ENCODE measurements at regions not wholly inside any gene's neighbourhood (a gene's known extent, or its start where the extent isn't known, plus 50 kb on each side); places are given as distances from the start of the nearest gene placed in this dataset.

- peak overlapping the region in 1 of 12 donors; percentile 9 for H3K27ac ChIP-seq
- intact Hi-C loops (cut with DNase I): no loop called here
- DNase-seq (no peak), ATAC-seq (no peak)
- TF ChIP-seq POLR2A (IDR thresholded peaks at IDR 0.05) (no peak), CTCF (IDR thresholded peaks at IDR 0.05) (no peak)
- H3K36me3 ChIP-seq: no peaks in the 10 kb centered on the region
- no peaks in the 10 kb centered on the region for H3K27me3 ChIP-seq
- peaks cover 0 to 14% (median 0%) of the 10 kb centered on the region in 12 donors for H3K4me1 ChIP-seq
- no peaks in the 10 kb centered on the region for H3K9me3 ChIP-seq
- WGBS, 4 donors: 91 to 94% (median 92%) methylated on average over 4 of the region's 4 CpGs
- H3K4me3 ChIP-seq: no peak overlapping the region
These were observed 130.8 kb upstream of the NT5C1B start for GRCh38 chr2:18719978-18720775.

- no peaks in the 10 kb centered on the region for H3K36me3 ChIP-seq
- TF ChIP-seq POLR2A (IDR thresholded peaks at IDR 0.05) (no peak), CTCF (IDR thresholded peaks at IDR 0.05) (no peak)
- intact Hi-C loops (cut with DNase I): no loop called here
- H3K27ac ChIP-seq: no peak overlapping the region
- no peak overlapping the region for H3K4me3 ChIP-seq
- H3K4me1 ChIP-seq: peaks cover 0 to 14% (median 0%) of the 10 kb centered on the region in 12 donors
- DNase-seq (no peak), ATAC-seq (no peak)
- H3K27me3 ChIP-seq: no peaks in the 10 kb centered on the region
- WGBS, 4 donors: 3 to 36% (median 36%) methylated on average over 1 of the region's 1 CpG
- H3K9me3 ChIP-seq: peaks cover 0 to 6% (median 2%) of the 10 kb centered on the region in 12 donors
These were observed 118.9 kb upstream of the NT5C1B start for GRCh38 chr2:18708203-18708715.

- TF ChIP-seq POLR2A (IDR thresholded peaks at IDR 0.05) (no peak), CTCF (IDR thresholded peaks at IDR 0.05) (no peak)
- Histone ChIP-seq H3K9me3 (no peaks in the 10 kb centered on the region), H3K4me3 (no peak overlapping the region), H3K27me3 (no peaks in the 10 kb centered on the region), H3K36me3 (no peaks in the 10 kb centered on the region), H3K4me1 (peaks cover 0 to 23% (median 0%) of the 10 kb centered on the region in 12 donors), H3K27ac (no peak overlapping the region)
- WGBS, 4 donors: 95 to 98% (median 97%) methylated on average over 2 of the region's 2 CpGs
- DNase-seq (no peak), ATAC-seq (no peak)
- intact Hi-C loops (cut with DNase I): no loop called here
These were observed 116.6 kb upstream of the NT5C1B start for GRCh38 chr2:18706001-18706400.

GRCh38 chr2:18704276-18704675 is 114.9 kb upstream of the NT5C1B start:
- H3K27me3 ChIP-seq: no peaks in the 10 kb centered on the region
- WGBS, 4 donors: 30 to 47% (median 42%) methylated on average over 2 of the region's 2 CpGs
- intact Hi-C loops (cut with DNase I): no loop called here
- ATAC-seq (peak in 2 of 4 donors; percentile 31 to 76), DNase-seq (no peak)
- H3K36me3 ChIP-seq: no peaks in the 10 kb centered on the region
- H3K27ac ChIP-seq: peak overlapping the region in 2 of 12 donors; percentile 13 to 20
- H3K4me1 ChIP-seq: peaks cover 0 to 23% (median 0%) of the 10 kb centered on the region in 12 donors
- TF ChIP-seq POLR2A (IDR thresholded peaks at IDR 0.05): no peak
- no peak for TF ChIP-seq CTCF (IDR thresholded peaks at IDR 0.05)
- H3K9me3 ChIP-seq: no peaks in the 10 kb centered on the region
- H3K4me3 ChIP-seq: no peak overlapping the region

All from heart left ventricle (tissue), 16 donors.